K562 (cell line): ENCODE measurements at regions not wholly inside any gene's neighbourhood (a gene's known extent, or its start where the extent isn't known, plus 50 kb on each side); places are given as distances from the start of the nearest gene placed in this dataset.

ENCODE experiments used
- ATAC-seq: fragments of 200-7000 bp; cut with Tn5 transposase; 3 replicates; pipeline ENCODE4 v1.9.1; 2020; ENCODE audit warnings: moderate library complexity
- BruUV-seq: library from RNA; stranded (reverse); fragments of 400-500 nt; replicated peaks from 2 replicates; lab custom pipeline; 2021; lab: Mats Ljungman, UMichigan
- CTCF ChIA-PET: fragments of 300-600 bp; formaldehyde crosslinking; extraction: SDS; loops from one replicate; lab custom pipeline; 2021; ENCODE audit warnings: low intra/inter-chr PET ratio; lab: Yijun Ruan, JAX
- POLR2A ChIA-PET: fragments of 300-600, 350-650 bp; sonication (Branson Sonifier 250); formaldehyde crosslinking; extraction: SDS; loops from one replicate; lab custom pipeline; 2021; ENCODE audit warnings: antibody characterized with exemption, inconsistent platforms; lab: Yijun Ruan, JAX
- DNase-seq, 4 experiments: peaks; one replicate each; pipeline versions ENCODE4 v3.0.0 to v3.0.0-alpha.2; 2011 to 2018; ENCODE audit warnings: low spot score in 3 of 4, mixed read lengths in 3 of 4; ENCODE audit errors: extremely low read depth in 1 of 4
- FAIRE-seq: peaks from 2 replicates; lab custom pipeline; 2011; peaks lifted over from hg19 to GRCh38; lab: Jason Lieb, UNC
- H2AFZ ChIP-seq: 2 replicates; pipeline ENCODE4 v1.6.0; 2011; ENCODE audit warnings: low read depth, low read length, control low read depth, inconsistent platforms
- H3K27ac ChIP-seq: fragments of 200-600 bp; 3 replicates; pipeline ENCODE4 v1.8.0; 2011; ENCODE audit warnings: low read depth, mild to moderate bottlenecking, control low read depth, inconsistent platforms, low read length, moderate library complexity, mixed read lengths; ENCODE audit errors: extremely low read depth
- H3K27me3 ChIP-seq, 2 experiments: fragments of 300-600 bp in 1 of 2; 2 replicates in 1 of 2; 3 replicates in 1 of 2; pipeline versions ENCODE4 v1.6.0 to v1.8.0; 2011; ENCODE audit warnings: inconsistent platforms in 2 of 2, low read length in 2 of 2, mild to moderate bottlenecking in 1 of 2, mixed read lengths in 1 of 2, moderate library complexity in 1 of 2; ENCODE audit not compliant: control insufficient read depth in 2 of 2, insufficient read depth in 2 of 2
- H3K36me3 ChIP-seq: fragments of 300-600 bp; 3 replicates; pipeline ENCODE4 v1.8.0; 2011; ENCODE audit warnings: mild to moderate bottlenecking, low read length, inconsistent platforms; ENCODE audit not compliant: control insufficient read depth, insufficient read depth
- H3K4me1 ChIP-seq, 2 experiments: fragments of 200-600 bp in 1 of 2; replicated peaks in 1 of 2; 2 replicates in 1 of 2; 3 replicates in 1 of 2; pipeline versions ENCODE4 v1.5.1 to v1.8.0; 2011; ENCODE audit warnings: inconsistent platforms in 2 of 2, low read length in 2 of 2, mild to moderate bottlenecking in 1 of 2, mixed read lengths in 1 of 2, moderate library complexity in 1 of 2; ENCODE audit not compliant: control insufficient read depth in 2 of 2, insufficient read depth in 2 of 2
- H3K4me2 ChIP-seq: 2 replicates; pipeline ENCODE4 v1.6.1; 2011; ENCODE audit warnings: low read length, control low read depth, inconsistent platforms, mixed read lengths; ENCODE audit not compliant: insufficient read depth
- H3K4me3 ChIP-seq: fragments of 200-600 bp; sonication (generic), shearing (Covaris generic); 2 replicates; pipeline ENCODE4 v1.5.1; 2016; ENCODE audit warnings: control low read depth, inconsistent platforms
- H3K79me2 ChIP-seq: fragments of 200-600 bp; 3 replicates; pipeline ENCODE4 v1.8.0; 2011; ENCODE audit warnings: low read length, inconsistent platforms; ENCODE audit not compliant: control insufficient read depth, insufficient read depth
- H3K9ac ChIP-seq, 2 experiments: 2 replicates each; pipeline versions ENCODE4 v1.6.0 to v1.6.1; 2011; ENCODE audit warnings: low read depth in 2 of 2, low read length in 2 of 2, control low read depth in 1 of 2, inconsistent platforms in 1 of 2, mild to moderate bottlenecking in 1 of 2, mixed read lengths in 1 of 2; ENCODE audit not compliant: insufficient read depth in 1 of 2
- H3K9me1 ChIP-seq: one replicate; pipeline ENCODE4 v1.6.0; 2011; ENCODE audit warnings: inconsistent platforms, mild to moderate bottlenecking, low read length, moderate library complexity; ENCODE audit not compliant: control insufficient read depth, insufficient read depth
- H3K9me3 ChIP-seq: replicated peaks from 2 replicates; pipeline ENCODE4 v1.5.1; 2011; ENCODE audit warnings: low read depth, low read length, inconsistent platforms; ENCODE audit not compliant: control insufficient read depth, insufficient read depth
- H4K20me1 ChIP-seq: replicated peaks from 2 replicates; pipeline ENCODE4 v1.6.1; 2011; ENCODE audit warnings: low read length, inconsistent platforms, mixed read lengths; ENCODE audit not compliant: control insufficient read depth, insufficient read depth
- CCNT2 ChIP-seq: IDR thresholded peaks from 2 replicates; pipeline ENCODE4 v1.6.1; 2011; ENCODE audit warnings: borderline replicate concordance, low read depth, mild to moderate bottlenecking, moderate library complexity, mixed read lengths, low read length; ENCODE audit not compliant: insufficient read length; ENCODE audit errors: extremely low read depth
- CHD4 ChIP-seq: fragments of 200-600 bp; sonication (generic); IDR thresholded peaks from 3 replicates; pipeline ENCODE4 v1.6.1; 2012; ENCODE audit warnings: low read depth, mild to moderate bottlenecking, mixed read lengths, low read length, inconsistent platforms; ENCODE audit not compliant: insufficient read depth, insufficient replicate concordance, poor library complexity, severe bottlenecking
- CREB1 ChIP-seq, 2 experiments: sonication (generic) in 1 of 2; formaldehyde crosslinking in 1 of 2; IDR thresholded peaks; 2 replicates each; pipeline versions ENCODE4 v1.6.1 to v1.8.0; 2012 to 2022; ENCODE audit warnings: inconsistent platforms in 1 of 2, mild to moderate bottlenecking in 1 of 2, missing genetic modification reagents in 1 of 2, moderate library complexity in 1 of 2
- MYNN ChIP-seq, 2 experiments: sonication (generic); formaldehyde crosslinking in 1 of 2; IDR thresholded peaks; 2 replicates each; pipeline versions ENCODE4 v1.5.0 to v1.6.1; 2016 to 2020; ENCODE audit warnings: antibody characterized with exemption in 1 of 2, missing genetic modification reagents in 1 of 2
- NCOA4 ChIP-seq: fragments of 450-650 bp; IDR thresholded peaks from 2 replicates; pipeline ENCODE4 v1.6.1; 2018; ENCODE audit warnings: mild to moderate bottlenecking; ENCODE audit not compliant: partially characterized antibody
- TCFL5 ChIP-seq: fragments of 250-450 bp; sonication (Bioruptor Pico); conservative IDR thresholded peaks from 2 replicates; pipeline ENCODE4 v1.6.1; 2021; ENCODE audit warnings: mild to moderate bottlenecking, moderate library complexity, matching md5 sums
- ZKSCAN1 ChIP-seq: fragments of 150-350 bp; IDR thresholded peaks from 2 replicates; pipeline ENCODE4 v1.6.1; 2016; ENCODE audit warnings: low read depth, low read length
- ZNF217 ChIP-seq: sonication (generic); formaldehyde crosslinking; IDR thresholded peaks from 2 replicates; pipeline ENCODE4 v1.8.0; 2022; ENCODE audit warnings: mild to moderate bottlenecking, missing genetic modification reagents
- ZNF644 ChIP-seq: fragments of 200-800 bp; sonication (Bioruptor generic); IDR thresholded peaks from 2 replicates; pipeline ENCODE4 v1.6.1; 2016; ENCODE audit warnings: low read depth, missing genetic modification characterization, missing compliant biosample characterization
- ZSCAN29 ChIP-seq: fragments of 450-650 bp; IDR thresholded peaks from 2 replicates; pipeline ENCODE4 v1.6.1; 2017
- WGBS: fragments of 100-300 bp; shearing (Covaris generic); methylation state at CpG from one replicate; pipeline ENCODE4 v1.1.6; 2016; ENCODE audit warnings: low coverage, mixed read lengths; ENCODE audit not compliant: insufficient coverage; ENCODE audit errors: missing lambda C conversion rate; 5-methylcytosine and 5-hydroxymethylcytosine counted together
- in situ Hi-C: fragments of 300-500 bp; cut with MboI; formaldehyde crosslinking; loops from 4 replicates; pipeline ENCODE4 v1.15.0; 2018; ENCODE audit warnings: inconsistent platforms, mixed read lengths
- intact Hi-C: fragments of 100-400 bp; cut with micrococcal nuclease; formaldehyde crosslinking; loops from 2 replicates; pipeline ENCODE4 v1.14.2; 2022
- TF ChIP-seq, protein P1 (sequence below): fragments of 250-450 bp; sonication (Bioruptor Pico); IDR thresholded peaks from 2 replicates; pipeline ENCODE4 v1.4.0; 2020
- TF ChIP-seq, protein P2 (sequence below): sonication (generic); formaldehyde crosslinking; IDR thresholded peaks from 2 replicates; pipeline ENCODE4 v1.4.0; 2020; ENCODE audit warnings: mild to moderate bottlenecking, missing genetic modification reagents

DNA sequence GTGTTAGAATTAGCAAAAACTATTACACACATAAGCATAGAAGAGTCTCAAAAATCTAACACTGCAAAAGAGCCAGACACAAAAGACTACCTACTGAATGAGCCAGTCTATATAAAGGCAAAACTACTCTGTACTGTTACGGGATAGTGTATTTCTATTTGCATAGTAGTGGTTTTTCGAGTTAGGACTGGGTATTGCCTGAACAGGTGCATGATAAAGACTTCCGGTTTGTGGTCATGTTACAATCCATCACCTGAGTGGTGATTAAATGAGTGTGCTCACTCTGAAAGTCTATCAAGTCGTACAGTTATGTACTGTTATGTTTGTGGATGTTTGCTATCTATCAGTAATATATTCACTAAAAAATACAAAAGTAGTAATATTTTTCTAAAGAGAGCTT lies 523.3 kb upstream of the SYT4 start (continued):
- TF ChIP-seq TCFL5 (CRISPR knock-in tag) (no peak), CHD4 (no peak), ZNF644 (no peak)
- TF ChIP-seq, all 486 proteins: peak for 0

DNA sequence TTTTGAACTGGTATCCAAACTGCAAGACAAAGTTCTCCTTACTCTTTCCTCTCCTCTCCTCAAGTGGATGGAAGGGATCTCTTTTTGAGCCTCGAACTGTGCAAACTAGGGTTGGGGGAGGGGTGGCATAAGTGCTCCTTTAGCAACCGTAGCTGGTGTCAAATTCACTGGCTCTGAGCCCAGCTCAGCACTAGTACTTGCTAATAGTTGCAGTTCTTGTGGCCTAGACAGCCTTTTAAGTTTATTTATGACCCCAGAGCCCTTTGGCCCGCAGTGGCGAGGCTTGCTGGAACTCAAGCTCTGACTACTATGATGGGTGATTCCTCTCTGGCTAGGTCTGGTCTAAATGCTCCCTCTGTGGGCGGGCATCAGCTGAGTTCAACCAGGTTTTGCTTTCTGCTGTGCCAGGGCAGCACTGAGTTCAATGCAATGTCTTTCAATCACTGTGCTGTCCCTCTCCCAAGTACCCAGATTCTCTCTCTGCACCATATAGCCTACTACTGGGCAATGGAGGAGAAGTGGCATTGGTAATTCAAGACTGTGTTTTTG lies 528.4 kb upstream of the SYT4 start:
- CTCF ChIA-PET, result no interaction called here
- no peak overlapping the region for H3K4me3 ChIP-seq
- FAIRE-seq (no peak), DNase-seq (no peak), ATAC-seq (no peak)
- H3K4me1 ChIP-seq, result no peaks in the 10 kb centered on the region
- in situ Hi-C loops, result no loop called here
- H4K20me1 ChIP-seq, result no peaks in the 10 kb centered on the region
- H3K9me1 ChIP-seq, result no peaks in the 10 kb centered on the region
- H3K9ac ChIP-seq, result no peak overlapping the region
- no peak overlapping the region for H3K27ac ChIP-seq
- 0% methylated on average over 2 of the region's 5 CpGs for WGBS
- intact Hi-C loops, result no loop called here
- no peaks in the 10 kb centered on the region for H3K79me2 ChIP-seq
- BruUV-seq, result no TSS peak
- POLR2A ChIA-PET, result no interaction called here
- H3K4me2 ChIP-seq, result no peak overlapping the region
- H3K36me3 ChIP-seq, result no peaks in the 10 kb centered on the region
- H2AFZ ChIP-seq, result no peak overlapping the region
- no peaks in the 10 kb centered on the region for H3K9me3 ChIP-seq
- no peaks in the 10 kb centered on the region for H3K27me3 ChIP-seq
- TF ChIP-seq NCOA4, result no peak
- TF ChIP-seq CCNT2, result no peak
- no peak for TF ChIP-seq CREB1 (IDR thresholded peaks at IDR 0.05)
- TF ChIP-seq CREB1 (CRISPR knock-in tag; IDR thresholded peaks at IDR 0.05), result no peak
- no peak for TF ChIP-seq ZSCAN29
- TF ChIP-seq, protein P1, sequence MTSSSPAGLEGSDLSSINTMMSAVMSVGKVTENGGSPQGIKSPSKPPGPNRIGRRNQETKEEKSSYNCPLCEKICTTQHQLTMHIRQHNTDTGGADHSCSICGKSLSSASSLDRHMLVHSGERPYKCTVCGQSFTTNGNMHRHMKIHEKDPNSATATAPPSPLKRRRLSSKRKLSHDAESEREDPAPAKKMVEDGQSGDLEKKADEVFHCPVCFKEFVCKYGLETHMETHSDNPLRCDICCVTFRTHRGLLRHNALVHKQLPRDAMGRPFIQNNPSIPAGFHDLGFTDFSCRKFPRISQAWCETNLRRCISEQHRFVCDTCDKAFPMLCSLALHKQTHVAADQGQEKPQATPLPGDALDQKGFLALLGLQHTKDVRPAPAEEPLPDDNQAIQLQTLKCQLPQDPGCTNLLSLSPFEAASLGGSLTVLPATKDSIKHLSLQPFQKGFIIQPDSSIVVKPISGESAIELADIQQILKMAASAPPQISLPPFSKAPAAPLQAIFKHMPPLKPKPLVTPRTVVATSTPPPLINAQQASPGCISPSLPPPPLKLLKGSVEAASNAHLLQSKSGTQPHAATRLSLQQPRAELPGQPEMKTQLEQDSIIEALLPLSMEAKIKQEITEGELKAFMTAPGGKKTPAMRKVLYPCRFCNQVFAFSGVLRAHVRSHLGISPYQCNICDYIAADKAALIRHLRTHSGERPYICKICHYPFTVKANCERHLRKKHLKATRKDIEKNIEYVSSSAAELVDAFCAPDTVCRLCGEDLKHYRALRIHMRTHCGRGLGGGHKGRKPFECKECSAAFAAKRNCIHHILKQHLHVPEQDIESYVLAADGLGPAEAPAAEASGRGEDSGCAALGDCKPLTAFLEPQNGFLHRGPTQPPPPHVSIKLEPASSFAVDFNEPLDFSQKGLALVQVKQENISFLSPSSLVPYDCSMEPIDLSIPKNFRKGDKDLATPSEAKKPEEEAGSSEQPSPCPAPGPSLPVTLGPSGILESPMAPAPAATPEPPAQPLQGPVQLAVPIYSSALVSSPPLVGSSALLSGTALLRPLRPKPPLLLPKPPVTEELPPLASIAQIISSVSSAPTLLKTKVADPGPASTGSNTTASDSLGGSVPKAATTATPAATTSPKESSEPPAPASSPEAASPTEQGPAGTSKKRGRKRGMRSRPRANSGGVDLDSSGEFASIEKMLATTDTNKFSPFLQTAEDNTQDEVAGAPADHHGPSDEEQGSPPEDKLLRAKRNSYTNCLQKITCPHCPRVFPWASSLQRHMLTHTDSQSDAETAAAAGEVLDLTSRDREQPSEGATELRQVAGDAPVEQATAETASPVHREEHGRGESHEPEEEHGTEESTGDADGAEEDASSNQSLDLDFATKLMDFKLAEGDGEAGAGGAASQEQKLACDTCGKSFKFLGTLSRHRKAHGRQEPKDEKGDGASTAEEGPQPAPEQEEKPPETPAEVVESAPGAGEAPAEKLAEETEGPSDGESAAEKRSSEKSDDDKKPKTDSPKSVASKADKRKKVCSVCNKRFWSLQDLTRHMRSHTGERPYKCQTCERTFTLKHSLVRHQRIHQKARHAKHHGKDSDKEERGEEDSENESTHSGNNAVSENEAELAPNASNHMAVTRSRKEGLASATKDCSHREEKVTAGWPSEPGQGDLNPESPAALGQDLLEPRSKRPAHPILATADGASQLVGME (CRISPR knock-in tag), result no peak
- TF ChIP-seq MYNN (IDR thresholded peaks at IDR 0.05), result no peak
- no peak for TF ChIP-seq MYNN (CRISPR knock-in tag; IDR thresholded peaks at IDR 0.05)
- TF ChIP-seq ZNF217 (CRISPR knock-in tag), result no peak
- TF ChIP-seq ZKSCAN1, result no peak
- TF ChIP-seq, protein P2, sequence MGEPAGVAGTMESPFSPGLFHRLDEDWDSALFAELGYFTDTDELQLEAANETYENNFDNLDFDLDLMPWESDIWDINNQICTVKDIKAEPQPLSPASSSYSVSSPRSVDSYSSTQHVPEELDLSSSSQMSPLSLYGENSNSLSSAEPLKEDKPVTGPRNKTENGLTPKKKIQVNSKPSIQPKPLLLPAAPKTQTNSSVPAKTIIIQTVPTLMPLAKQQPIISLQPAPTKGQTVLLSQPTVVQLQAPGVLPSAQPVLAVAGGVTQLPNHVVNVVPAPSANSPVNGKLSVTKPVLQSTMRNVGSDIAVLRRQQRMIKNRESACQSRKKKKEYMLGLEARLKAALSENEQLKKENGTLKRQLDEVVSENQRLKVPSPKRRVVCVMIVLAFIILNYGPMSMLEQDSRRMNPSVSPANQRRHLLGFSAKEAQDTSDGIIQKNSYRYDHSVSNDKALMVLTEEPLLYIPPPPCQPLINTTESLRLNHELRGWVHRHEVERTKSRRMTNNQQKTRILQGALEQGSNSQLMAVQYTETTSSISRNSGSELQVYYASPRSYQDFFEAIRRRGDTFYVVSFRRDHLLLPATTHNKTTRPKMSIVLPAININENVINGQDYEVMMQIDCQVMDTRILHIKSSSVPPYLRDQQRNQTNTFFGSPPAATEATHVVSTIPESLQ (CRISPR knock-in tag), result no peak
